Astrocyte of the spinal cord (primary cell): ENCODE measurements at regions not wholly inside any gene's neighbourhood (a gene's known extent, or its start where the extent isn't known, plus 50 kb on each side); places are given as distances from the start of the nearest gene placed in this dataset.

Experiments
- DNase-seq: peaks from one replicate; pipeline ENCODE4 v3.0.0; 2011; ENCODE audit warnings: low read depth, low spot score
- H3K4me3 ChIP-seq: 2 replicates; pipeline ENCODE4 v1.5.1; 2011; ENCODE audit warnings: low read depth, mild to moderate bottlenecking, low read length, moderate library complexity
- CTCF ChIP-seq: IDR thresholded peaks from 2 replicates; pipeline ENCODE4 v1.5.1; 2012; ENCODE audit warnings: low read depth, mild to moderate bottlenecking, low read length, inconsistent platforms
- in situ Hi-C: cut with HindIII; loops from 2 replicates; pipeline ENCODE4 v1.10.0; 2017; ENCODE audit warnings: low sequenced_read_pairs

DNA sequence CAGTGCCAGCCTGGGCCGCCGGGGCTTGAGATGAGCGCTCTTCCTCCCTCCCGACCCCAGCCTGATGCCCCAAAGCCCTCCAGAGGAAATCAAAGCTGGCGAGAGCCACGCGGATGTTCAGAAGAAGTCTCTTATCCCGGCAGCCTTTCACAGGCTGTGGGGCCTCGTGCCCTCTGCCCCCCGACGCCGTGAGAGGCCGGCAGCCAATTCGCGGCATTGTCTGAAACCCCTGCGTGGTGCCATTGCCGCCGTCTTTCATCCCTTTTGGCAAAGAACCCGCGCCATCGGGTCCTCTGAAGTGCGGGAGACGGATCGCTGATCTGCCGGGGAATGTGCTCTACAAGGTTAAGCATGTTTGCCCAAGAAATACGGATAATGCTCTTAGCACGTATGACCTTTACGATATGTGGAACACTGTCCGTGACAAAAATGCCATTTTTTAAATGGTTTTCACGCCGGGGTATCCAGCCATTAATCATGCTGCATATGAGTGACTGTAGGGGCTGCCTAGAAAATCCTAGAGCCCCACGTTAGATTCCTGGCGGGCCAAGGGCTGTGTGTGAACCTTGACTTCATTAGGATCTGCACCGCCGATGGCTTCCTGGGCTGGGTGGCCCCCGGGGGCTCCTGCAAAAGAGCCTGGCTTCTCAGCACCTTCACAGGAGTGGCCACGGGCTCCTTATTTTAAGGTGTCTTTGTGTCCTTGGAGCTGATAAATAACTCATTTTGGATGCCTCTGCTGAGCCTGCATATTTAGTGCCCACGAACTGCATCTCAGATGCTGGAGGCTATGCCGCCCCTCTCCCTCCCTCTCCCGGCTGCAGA is 165.1 kb upstream of the TNRC6C start:
- in situ Hi-C loops, result no loop called here
- DNase-seq, result no peak

DNA sequence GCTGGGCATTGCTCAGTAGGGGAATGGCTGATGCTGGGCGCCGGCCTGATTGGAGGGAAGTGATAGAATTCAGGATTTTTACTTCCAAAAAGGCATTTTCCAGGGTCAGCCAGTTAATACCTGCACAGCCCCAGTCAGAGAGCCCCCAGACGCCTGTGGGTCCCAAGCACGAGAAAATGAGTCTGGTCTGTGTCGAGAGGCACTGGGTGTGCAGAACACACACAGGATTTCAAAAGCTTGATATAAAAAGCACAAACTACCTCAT is 164.6 kb upstream of the TNRC6C start:
- DNase-seq, result no peak
- in situ Hi-C loops, result no loop called here
- TF ChIP-seq CTCF, result no peak
- H3K4me3 ChIP-seq, result no peak overlapping the region

More for the DNA sequence above, 165.1 kb upstream of the TNRC6C start:
- H3K4me3 ChIP-seq, result no peak overlapping the region
- TF ChIP-seq CTCF, result no peak

GRCh38 chr17:77794846-77795245 is 163.7 kb upstream of the TNRC6C start:
- TF ChIP-seq CTCF, result no peak
- in situ Hi-C loops, result no loop called here
- no peak overlapping the region for H3K4me3 ChIP-seq
- no peak for DNase-seq

- no peak for TF ChIP-seq CTCF
- no peak overlapping the region for H3K4me3 ChIP-seq
- DNase-seq, result no peak
- in situ Hi-C loops, result no loop called here
Observed at GRCh38 chr17:77795685-77796084, 162.8 kb upstream of the TNRC6C start.

GRCh38 chr17:77796176-77796860 is 162.2 kb upstream of the TNRC6C start:
- no peak for TF ChIP-seq CTCF
- in situ Hi-C loops, result no loop called here
- no peak for DNase-seq
- H3K4me3 ChIP-seq, result no peak overlapping the region

DNA sequence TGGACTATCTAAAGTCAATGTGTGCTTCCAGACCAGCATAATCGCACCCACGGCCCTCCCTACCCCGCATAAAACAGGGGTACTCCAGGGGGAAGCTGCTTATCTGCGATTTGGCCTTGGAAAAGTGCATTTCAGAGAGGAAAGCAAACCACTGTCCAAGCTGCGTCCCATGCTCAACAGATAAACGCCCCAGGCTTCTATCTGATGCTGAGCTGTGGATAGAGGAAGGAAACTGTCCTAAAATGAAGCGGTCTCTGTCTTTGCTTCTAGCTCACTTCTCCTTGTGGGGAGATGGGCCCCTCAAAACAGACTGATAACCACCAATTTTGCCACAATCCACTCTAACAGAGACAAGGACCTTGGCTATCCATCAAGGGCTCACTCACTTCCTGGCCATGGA is 160.5 kb upstream of the TNRC6C start:
- no peak overlapping the region for H3K4me3 ChIP-seq
- DNase-seq, result no peak
- TF ChIP-seq CTCF, result no peak
- in situ Hi-C loops, result no loop called here
